SU-DHL-6 (cell line): ENCODE measurements at regions not wholly inside any gene's neighbourhood (a gene's known extent, or its start where the extent isn't known, plus 50 kb on each side); places are given as distances from the start of the nearest gene placed in this dataset.

ENCODE experiments used
- H2AFZ ChIP-seq: fragments of 200-600 bp; sonication (generic); 2 replicates; pipeline ENCODE4 v1.6.1; 2014; ENCODE audit warnings: low read depth, mild to moderate bottlenecking, moderate library complexity, mixed read lengths, antibody characterized with exemption, low read length; ENCODE audit not compliant: severe bottlenecking
- H3F3A ChIP-seq: fragments of 200-600 bp; shearing (Covaris generic); 2 replicates; pipeline ENCODE4 v1.6.0; 2016; ENCODE audit warnings: antibody characterized with exemption, mild to moderate bottlenecking; ENCODE audit not compliant: insufficient read depth
- H3K27ac ChIP-seq: fragments of 200-600 bp; sonication (generic); 2 replicates; pipeline ENCODE4 v1.5.1; 2016; ENCODE audit warnings: low read depth, mild to moderate bottlenecking, low read length, moderate library complexity, mixed read lengths
- H3K27me3 ChIP-seq: fragments of 200-600 bp; sonication (generic), shearing (Covaris generic); 2 replicates; pipeline ENCODE4 v1.6.0; 2014; ENCODE audit warnings: mild to moderate bottlenecking, low read length
- H3K36me3 ChIP-seq: fragments of 200-600 bp; sonication (generic); 2 replicates; pipeline ENCODE4 v1.6.1; 2014; ENCODE audit warnings: mild to moderate bottlenecking, low read length, mixed read lengths
- H3K4me2 ChIP-seq: fragments of 300-600, 200-600 bp; shearing (Covaris generic), sonication (generic); 2 replicates; pipeline ENCODE4 v1.6.0; 2014; ENCODE audit warnings: low read length, low read depth, mild to moderate bottlenecking; ENCODE audit not compliant: poor library complexity, severe bottlenecking
- H3K4me3 ChIP-seq: fragments of 200-600 bp; sonication (generic); 2 replicates; pipeline ENCODE4 v1.5.1; 2014; ENCODE audit warnings: antibody characterized with exemption, low read length, mild to moderate bottlenecking, mixed read lengths; ENCODE audit not compliant: insufficient read depth, poor library complexity, severe bottlenecking
- H3K79me2 ChIP-seq: fragments of 200-600 bp; sonication (generic); 2 replicates; pipeline ENCODE4 v1.6.1; 2014; ENCODE audit warnings: mild to moderate bottlenecking, low read length, moderate library complexity; ENCODE audit not compliant: insufficient read depth
- H3K9ac ChIP-seq: fragments of 200-600 bp; sonication (generic); 2 replicates; pipeline ENCODE4 v1.7.0; 2014; ENCODE audit warnings: mild to moderate bottlenecking, low read length
- H3K9me2 ChIP-seq: fragments of 200-600 bp; sonication (generic); replicated peaks from 2 replicates; pipeline ENCODE4 v1.6.1; 2014; ENCODE audit warnings: low read length; ENCODE audit not compliant: insufficient read depth
- H3K9me3 ChIP-seq: fragments of 200-600 bp; sonication (generic); 2 replicates; pipeline ENCODE4 v1.6.1; 2014; ENCODE audit warnings: low read length, mixed read lengths; ENCODE audit not compliant: insufficient read depth
- H4K20me1 ChIP-seq: fragments of 200-600 bp; sonication (generic); 2 replicates; pipeline ENCODE4 v1.6.1; 2014; ENCODE audit warnings: low read depth, mild to moderate bottlenecking, antibody characterized with exemption, low read length, moderate library complexity, mixed read lengths
- EZH2phosphoT487 ChIP-seq: fragments of 200-600 bp; sonication (generic), shearing (Covaris generic); conservative IDR thresholded peaks from 2 replicates; pipeline ENCODE4 v1.6.1; 2018; ENCODE audit warnings: mild to moderate bottlenecking, antibody characterized with exemption, low read length, moderate library complexity, mixed read lengths
- TF ChIP-seq, protein P1 (sequence below): fragments of 200-600 bp; sonication (generic); IDR thresholded peaks from one replicate; pipeline ENCODE4 v1.5.1; 2017; ENCODE audit warnings: antibody characterized with exemption, mild to moderate bottlenecking, low read length, moderate library complexity; ENCODE audit not compliant: insufficient read depth, poor library complexity, severe bottlenecking

DNA sequence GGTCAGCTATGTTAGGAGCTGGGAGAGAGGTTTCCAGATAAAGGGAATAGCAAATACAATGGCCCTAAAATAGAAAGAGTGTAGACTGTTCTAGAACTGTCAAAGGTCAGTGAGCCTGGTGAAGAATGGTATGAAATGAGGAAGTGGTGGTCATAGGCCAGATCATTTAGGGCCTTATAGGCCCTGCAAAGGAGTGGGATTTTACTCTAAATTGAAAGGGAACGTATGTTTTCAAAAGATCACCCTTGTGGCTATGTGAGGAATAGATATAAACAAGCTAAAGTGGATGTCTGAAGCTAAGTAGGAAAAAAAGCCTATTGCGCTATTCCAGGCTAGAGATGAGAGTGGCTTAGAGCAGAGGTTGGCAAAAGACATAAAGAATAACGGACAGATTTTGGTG is 70.7 kb upstream of the TDRD3 start:
- Histone ChIP-seq H3K27ac (no peak overlapping the region), H3K36me3 (no peaks in the 10 kb centered on the region), H3K9ac (no peak overlapping the region), H4K20me1 (no peaks in the 10 kb centered on the region), H2AFZ (no peak overlapping the region), H3F3A (no peaks in the 10 kb centered on the region), H3K27me3 (no peaks in the 10 kb centered on the region), H3K4me3 (no peak overlapping the region), H3K79me2 (no peaks in the 10 kb centered on the region), H3K4me2 (no peak overlapping the region), H3K9me3 (no peaks in the 10 kb centered on the region), H3K9me2 (no peaks in the 10 kb centered on the region)
- TF ChIP-seq, protein P1, sequence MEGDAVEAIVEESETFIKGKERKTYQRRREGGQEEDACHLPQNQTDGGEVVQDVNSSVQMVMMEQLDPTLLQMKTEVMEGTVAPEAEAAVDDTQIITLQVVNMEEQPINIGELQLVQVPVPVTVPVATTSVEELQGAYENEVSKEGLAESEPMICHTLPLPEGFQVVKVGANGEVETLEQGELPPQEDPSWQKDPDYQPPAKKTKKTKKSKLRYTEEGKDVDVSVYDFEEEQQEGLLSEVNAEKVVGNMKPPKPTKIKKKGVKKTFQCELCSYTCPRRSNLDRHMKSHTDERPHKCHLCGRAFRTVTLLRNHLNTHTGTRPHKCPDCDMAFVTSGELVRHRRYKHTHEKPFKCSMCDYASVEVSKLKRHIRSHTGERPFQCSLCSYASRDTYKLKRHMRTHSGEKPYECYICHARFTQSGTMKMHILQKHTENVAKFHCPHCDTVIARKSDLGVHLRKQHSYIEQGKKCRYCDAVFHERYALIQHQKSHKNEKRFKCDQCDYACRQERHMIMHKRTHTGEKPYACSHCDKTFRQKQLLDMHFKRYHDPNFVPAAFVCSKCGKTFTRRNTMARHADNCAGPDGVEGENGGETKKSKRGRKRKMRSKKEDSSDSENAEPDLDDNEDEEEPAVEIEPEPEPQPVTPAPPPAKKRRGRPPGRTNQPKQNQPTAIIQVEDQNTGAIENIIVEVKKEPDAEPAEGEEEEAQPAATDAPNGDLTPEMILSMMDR: no peak
- no peak for TF ChIP-seq EZH2phosphoT487

DNA sequence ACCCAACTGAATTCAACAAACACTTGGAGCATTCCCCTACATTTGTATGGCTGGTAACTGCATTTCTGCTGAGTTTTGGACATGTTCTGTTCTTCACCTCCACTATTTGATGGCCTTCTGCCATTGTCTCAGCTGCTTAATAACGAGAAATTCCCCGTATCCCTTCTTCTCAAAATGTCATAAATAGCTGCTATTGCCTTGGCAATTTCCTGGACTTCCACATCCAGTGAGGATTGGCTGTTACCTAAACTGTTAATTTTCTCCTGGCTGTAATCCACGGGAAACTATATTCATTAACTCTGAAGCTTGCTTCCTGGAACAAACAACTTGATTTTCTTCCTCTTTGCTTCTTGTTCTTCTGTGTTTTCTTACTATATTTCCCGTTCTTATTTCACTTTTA is 69.5 kb upstream of the TDRD3 start:
- H3K9ac ChIP-seq: no peak overlapping the region
- no peaks in the 10 kb centered on the region for H3K9me2 ChIP-seq
- H3K27me3 ChIP-seq: no peaks in the 10 kb centered on the region
- H3K79me2 ChIP-seq: no peaks in the 10 kb centered on the region
- H3F3A ChIP-seq: no peaks in the 10 kb centered on the region
- H4K20me1 ChIP-seq: no peaks in the 10 kb centered on the region
- H3K4me3 ChIP-seq: no peak overlapping the region
- no peak for TF ChIP-seq EZH2phosphoT487
- TF ChIP-seq, protein P1: no peak
- H2AFZ ChIP-seq: no peak overlapping the region
- H3K9me3 ChIP-seq: no peaks in the 10 kb centered on the region
- no peak overlapping the region for H3K4me2 ChIP-seq
- H3K36me3 ChIP-seq: no peaks in the 10 kb centered on the region
- H3K27ac ChIP-seq: no peak overlapping the region

DNA sequence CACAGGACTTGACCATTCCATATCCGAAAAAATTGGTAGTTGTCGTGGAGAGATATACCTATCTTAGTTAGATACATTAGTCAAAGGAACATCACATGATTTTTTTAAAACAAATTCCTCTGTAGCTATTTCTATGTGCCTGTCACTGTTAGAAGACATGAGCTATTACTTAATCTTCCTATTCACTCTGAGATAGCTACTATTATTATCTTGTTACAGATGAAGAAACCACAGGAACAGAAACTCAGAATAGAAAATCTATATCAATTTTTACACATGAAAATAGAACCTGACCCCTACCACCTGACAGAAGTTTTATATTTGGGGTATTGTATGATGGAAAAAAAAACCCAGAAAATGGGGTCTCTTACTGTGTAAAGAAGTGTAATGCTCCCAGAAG is 68.9 kb upstream of the TDRD3 start:
- H3F3A ChIP-seq: no peaks in the 10 kb centered on the region
- H3K9me2 ChIP-seq: no peaks in the 10 kb centered on the region
- H2AFZ ChIP-seq: no peak overlapping the region
- H4K20me1 ChIP-seq: no peaks in the 10 kb centered on the region
- TF ChIP-seq, protein P1: no peak
- TF ChIP-seq EZH2phosphoT487: no peak
- no peaks in the 10 kb centered on the region for H3K79me2 ChIP-seq
- H3K27ac ChIP-seq: no peak overlapping the region
- H3K4me2 ChIP-seq: no peak overlapping the region
- H3K27me3 ChIP-seq: no peaks in the 10 kb centered on the region
- peaks cover under 1% of the 10 kb centered on the region; the same call in 1 of the 2 replicates for H3K9me3 ChIP-seq
- no peak overlapping the region for H3K4me3 ChIP-seq
- 0 out of 2 replicates have a peak, but pooled peaks cover under 1% of the 10 kb centered on the region for H3K36me3 ChIP-seq
- no peak overlapping the region for H3K9ac ChIP-seq
